Right lobe of liver (tissue), 4 donors: ENCODE measurements at regions not wholly inside any gene's neighbourhood (a gene's known extent, or its start where the extent isn't known, plus 50 kb on each side); places are given as distances from the start of the nearest gene placed in this dataset.

Source experiments
- POLR2A ChIP-seq: fragments of 450-650 bp; IDR thresholded peaks from one replicate; pipeline ENCODE4 v1.6.1; 2017; ENCODE audit warnings: antibody characterized with exemption, mild to moderate bottlenecking
- TF ChIP-seq, protein P1 (sequence below), 4 donors: fragments of 200-600 bp in 3 of 4; fragments of 450-650 bp in 1 of 4; IDR thresholded peaks; one replicate each; pipeline versions ENCODE4 v1.5.1 to v1.8.0; 2016 to 2022; ENCODE audit warnings: antibody characterized with exemption in 4 of 4, mild to moderate bottlenecking in 2 of 4
- donor health status: DM: no; HTN: no; CAD: no.
- donor health status: DM: no; HTN: no; CAD: no.
- donor health status: DM: no; HTN: yes; CAD: no.

DNA sequence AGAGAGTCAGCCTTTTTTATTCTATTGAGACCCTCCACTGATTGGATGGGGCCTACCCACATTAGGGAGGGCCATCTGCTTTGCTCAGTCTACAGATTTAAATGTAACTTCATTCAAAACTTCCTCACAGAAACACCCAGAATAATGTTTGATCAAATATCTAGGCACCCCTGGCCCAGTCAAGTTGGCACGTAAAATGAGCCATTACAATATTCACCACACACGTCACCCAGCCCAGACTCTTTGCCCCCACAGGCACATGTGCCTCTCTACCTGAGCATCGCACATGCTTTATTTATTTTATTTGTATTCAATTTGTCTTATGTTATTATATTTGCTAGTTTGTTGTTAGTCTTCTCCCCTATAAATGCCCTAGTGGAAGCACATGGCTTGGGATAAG lies 70.9 kb upstream of the EYA2 start:
- TF ChIP-seq, protein P1, sequence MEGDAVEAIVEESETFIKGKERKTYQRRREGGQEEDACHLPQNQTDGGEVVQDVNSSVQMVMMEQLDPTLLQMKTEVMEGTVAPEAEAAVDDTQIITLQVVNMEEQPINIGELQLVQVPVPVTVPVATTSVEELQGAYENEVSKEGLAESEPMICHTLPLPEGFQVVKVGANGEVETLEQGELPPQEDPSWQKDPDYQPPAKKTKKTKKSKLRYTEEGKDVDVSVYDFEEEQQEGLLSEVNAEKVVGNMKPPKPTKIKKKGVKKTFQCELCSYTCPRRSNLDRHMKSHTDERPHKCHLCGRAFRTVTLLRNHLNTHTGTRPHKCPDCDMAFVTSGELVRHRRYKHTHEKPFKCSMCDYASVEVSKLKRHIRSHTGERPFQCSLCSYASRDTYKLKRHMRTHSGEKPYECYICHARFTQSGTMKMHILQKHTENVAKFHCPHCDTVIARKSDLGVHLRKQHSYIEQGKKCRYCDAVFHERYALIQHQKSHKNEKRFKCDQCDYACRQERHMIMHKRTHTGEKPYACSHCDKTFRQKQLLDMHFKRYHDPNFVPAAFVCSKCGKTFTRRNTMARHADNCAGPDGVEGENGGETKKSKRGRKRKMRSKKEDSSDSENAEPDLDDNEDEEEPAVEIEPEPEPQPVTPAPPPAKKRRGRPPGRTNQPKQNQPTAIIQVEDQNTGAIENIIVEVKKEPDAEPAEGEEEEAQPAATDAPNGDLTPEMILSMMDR (IDR thresholded peaks at IDR 0.05) = no peak
- no peak for TF ChIP-seq POLR2A
